HPDE6-E6E7 (cell line): ENCODE measurements at regions not wholly inside any gene's neighbourhood (a gene's known extent, or its start where the extent isn't known, plus 50 kb on each side); places are given as distances from the start of the nearest gene placed in this dataset.

Experiments
- DNase-seq: peaks from one replicate; pipeline ENCODE4 v3.0.0; 2011; ENCODE audit warnings: missing footprints; ENCODE audit errors: extremely low spot score

DNA sequence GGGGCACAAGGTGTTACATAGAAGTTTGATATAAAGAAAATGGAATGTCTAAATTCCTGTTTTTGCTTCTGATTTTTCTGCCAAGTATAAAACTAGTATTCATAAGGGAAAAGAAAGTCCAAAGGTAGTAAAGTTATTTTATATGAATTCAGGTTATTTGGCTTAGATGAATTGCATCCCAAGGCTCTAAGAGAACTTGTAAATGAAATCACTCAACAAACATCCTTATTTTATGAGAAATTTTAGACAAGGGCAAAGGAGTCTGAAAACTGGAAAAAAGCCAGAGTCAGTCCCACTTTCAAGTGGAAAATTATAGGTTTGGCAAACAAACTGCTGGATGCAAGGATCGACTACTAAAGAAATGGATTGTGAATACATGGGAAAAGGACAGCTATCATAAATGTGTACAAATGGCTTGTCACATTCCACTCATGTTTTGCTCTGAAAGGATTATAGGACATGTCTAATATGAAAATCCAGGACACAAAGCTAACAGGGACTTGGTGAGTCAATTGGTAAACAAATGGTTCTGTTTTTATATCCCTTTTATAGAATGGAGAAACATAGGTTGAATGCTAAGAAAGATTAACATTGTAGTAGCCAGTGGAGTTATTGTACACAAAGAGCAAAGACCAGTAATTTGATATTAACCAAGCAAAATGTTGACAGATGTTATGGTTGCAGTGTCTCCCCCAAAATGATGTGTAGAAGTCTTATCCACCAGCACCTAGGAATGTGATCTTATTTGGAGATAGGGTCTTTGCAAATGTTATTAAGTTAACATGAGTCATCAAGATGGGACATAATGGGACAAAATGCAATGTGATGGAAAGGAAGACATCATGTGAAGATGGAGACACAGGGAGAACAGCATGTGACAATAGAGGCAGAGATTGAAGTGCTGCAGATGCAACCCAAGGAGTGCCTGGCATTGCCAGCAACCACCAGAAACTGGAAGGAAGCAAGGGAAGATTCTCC is 495.7 kb downstream of the TLE1 start:
- DNase-seq = no peak

DNA sequence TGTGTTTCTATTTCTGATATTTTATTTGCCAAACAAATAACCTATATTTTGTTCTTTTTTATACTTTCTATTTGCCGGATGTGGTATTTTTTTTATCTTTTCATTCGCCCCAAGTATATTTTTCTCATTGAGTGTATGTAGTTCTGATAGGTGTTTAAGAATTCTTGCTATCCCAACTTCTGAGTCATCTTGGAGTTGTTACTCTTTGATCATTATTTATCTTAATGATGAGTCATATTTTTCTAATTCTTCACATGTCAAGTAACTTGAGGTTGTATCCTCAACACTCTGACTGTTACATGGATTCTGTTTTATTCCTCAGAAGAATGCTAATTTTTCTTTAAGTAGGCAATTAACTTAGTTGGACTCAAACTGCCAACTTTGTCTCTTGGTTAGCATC is 498.1 kb downstream of the TLE1 start:
- DNase-seq = no peak

DNA sequence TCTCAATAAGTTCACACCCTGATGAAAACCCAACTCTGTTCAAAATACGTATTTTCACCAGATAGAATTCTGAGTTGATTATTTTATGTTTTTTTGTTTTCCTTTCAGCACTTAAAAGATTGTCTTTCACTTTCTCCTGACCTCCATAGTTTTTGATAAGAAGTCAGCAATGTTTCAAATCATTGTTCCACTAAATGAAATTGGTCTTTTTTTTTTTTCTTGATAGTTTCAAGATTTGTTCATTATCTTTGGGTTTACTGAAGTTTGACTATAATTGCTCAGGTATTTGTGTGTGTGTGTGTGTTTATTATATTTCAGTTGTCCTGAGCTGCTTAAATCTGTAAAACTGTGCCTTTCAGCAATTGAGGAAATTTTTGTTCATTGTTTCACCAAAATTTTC is 498.7 kb downstream of the TLE1 start:
- DNase-seq = no peak

DNA sequence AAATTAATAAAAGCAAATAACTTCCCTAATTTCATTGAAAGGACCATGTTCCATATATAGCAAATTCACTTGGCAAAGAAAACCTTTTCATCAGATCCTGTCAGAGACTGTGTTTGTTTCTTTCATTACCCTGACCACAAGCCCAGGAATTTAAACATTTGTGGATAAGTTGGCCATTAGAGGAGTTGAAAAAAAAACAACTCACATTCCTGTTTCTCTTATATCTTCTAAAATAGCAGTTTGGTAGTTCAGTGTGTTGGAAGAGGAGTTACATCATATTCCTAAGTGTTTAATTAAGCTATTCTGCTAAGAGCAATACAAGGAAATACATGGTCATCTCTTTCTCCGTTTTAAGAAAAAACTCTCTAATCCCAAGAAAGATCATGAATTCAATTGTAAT is 505.6 kb downstream of the TLE1 start:
- no peak for DNase-seq

DNA sequence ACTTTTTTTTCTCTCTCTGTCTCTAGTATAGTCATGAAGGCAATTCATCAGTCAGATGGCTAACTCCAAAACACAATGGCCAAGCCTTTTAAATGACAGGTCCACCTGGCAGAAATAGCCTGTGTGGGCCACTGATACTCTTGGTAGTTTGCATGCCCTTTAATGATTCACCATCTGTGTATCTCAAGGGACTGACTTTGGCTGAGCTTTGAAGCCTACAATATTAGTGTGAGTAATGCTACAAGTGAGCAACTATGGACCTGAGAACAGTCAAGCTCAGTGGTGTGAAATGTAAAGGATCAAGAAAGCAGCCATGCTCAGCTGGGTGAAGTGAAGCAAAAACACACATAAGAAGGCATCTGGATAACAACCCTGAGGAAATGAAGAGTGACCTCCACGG is 506.9 kb downstream of the TLE1 start:
- no peak for DNase-seq

DNA sequence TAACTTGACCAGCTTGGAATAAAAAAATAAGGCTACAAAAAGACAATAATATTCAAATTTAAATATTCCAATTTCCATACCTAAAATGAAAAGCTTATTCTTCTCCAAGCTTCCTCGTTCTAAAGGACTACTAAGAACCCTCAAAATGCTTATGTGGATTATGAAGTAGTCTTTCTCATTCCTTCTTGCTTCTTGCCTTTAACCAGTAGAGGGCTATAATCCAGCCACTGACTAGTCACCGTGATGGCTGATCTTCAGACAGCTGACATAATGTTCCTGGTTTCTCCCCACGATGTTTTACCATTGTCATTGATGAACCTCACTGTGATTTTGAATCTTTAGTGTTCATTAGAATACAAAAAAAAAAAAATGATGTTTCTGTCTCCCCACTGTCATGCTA is 515.3 kb downstream of the TLE1 start:
- DNase-seq = no peak

DNA sequence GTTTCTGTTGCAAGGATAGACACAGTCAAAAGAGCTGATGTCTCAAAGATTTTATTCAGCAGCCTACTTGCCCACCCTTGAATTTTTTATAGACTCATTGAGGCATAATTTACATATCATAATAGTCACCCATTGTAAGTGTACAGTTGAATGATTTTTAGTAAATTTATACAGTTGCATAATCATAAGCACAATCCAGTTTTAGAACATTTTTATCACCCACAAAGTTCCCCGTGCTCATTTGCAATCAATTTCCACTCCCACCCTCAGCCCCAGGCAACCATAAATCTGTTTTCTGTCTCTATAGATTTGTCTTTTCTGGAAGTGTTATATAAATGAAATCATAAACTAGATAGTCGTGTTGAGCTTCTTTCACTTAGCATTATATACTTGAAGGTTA is 517.7 kb downstream of the TLE1 start:
- DNase-seq = no peak

DNA sequence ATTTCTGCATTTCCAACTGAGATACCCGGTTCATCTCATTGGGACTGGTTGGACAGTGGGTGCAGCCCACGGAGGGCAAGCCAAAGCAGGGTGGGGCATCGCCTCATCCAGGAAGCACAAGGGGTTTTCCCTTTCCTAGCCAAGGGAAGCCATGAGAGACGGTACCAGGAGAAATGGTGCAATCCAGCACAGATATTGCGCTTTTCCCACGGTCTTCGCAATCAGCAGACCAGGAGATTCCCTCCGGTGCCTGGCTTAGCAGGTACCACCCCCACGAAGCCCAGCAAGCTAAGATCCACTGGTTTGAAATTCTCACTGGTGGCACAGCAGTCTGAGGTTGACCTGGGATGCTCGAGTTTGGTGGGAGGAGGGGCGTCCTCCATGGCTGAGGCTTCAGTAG is 527.0 kb downstream of the TLE1 start:
- DNase-seq = no peak

DNA sequence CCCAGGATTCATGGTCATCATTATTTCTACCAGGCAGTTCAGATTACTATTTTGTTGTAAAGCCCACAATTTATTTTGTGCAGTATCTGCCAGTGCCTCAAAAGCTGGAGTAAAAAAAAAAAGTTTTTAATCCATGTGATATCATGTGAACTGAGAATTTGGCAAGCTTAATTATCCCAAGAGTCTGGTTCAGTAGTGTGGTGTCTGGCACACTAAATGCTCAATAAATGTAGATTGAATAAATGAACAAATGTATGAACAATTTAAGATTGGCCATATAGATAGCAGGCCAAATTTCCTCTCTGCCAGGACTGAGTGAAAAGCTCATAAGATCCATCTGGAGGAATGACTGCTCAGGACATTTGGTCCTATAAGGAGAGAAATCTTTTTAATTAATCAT is 533.0 kb downstream of the TLE1 start:
- no peak for DNase-seq

DNA sequence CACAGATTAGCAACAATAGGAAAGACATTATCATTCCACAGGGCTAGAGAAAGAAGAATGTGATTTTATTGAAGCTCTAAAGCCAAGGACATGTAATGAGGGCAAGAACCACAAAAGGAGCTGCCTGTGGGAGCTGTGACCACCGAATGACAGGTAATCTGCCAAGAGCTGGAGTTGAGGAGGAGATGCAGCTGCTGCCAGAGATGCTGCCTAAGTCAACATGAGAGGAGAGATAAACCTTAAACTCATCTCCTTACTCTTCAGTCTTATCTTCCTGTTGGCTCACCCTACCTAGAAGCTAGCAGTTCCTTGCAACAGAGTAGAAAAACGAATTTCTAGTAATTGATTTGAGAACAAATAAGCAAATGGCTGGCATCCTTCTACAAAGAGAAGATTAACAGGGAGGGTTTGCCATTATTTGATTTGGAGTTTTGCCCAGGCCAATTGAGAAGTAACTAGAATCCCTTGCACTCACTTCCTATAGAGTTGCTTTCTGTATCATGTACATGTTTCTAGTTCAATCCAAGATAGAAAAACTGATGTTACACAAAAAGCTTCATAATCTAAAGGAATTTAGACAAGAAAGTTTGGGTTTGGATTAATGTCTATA is 539.2 kb downstream of the TLE1 start:
- DNase-seq = no peak

DNA sequence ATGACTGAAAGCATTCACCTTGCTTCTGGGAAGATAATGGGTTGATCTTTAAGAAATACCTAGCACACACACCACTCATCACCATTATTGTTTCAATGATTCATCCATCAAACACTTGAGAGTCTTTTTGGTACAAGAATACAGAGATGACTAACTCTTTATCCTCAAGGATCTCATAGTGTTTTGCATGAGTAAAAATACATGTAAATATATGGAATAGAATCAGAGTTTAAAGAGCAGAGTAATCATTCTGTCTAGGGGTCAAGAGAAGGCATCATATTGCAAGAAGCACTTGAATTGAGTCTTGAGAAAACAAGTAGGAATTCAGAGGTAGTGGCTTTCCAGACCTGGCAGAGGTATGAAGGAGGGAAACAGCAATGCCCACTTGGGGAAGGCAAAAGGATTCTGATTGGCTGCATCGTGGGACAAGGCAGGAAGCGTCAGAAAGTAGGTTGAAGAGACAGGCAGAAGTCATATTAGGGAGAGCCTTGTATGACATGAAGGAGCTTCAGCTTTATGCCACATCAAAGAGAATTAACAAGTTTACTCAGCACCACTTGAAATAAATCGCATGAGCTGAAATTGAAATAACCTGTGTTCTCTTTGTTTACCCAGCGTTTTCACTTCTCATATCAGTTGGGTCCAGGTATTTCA is 542.5 kb downstream of the TLE1 start:
- peak; percentile 58 for DNase-seq

DNA sequence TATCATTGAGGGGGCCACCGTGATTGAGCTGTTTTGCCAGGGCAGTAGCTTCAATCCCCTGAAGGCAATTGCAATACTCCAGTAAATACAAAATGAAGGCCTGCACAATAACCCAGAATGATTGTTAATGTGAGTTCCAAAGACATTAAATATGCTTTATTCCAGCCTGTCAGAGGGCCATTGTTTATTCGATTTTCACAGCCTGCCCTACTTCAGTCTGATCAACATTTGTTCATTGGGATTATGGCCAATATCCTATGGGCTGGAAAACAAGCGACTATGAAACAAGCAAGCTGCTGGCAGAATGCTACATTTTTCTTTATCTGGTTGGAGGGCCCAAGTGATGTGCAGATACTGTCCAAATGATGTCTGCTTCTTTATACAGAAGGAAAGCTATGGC is 543.1 kb downstream of the TLE1 start:
- DNase-seq = no peak

DNA sequence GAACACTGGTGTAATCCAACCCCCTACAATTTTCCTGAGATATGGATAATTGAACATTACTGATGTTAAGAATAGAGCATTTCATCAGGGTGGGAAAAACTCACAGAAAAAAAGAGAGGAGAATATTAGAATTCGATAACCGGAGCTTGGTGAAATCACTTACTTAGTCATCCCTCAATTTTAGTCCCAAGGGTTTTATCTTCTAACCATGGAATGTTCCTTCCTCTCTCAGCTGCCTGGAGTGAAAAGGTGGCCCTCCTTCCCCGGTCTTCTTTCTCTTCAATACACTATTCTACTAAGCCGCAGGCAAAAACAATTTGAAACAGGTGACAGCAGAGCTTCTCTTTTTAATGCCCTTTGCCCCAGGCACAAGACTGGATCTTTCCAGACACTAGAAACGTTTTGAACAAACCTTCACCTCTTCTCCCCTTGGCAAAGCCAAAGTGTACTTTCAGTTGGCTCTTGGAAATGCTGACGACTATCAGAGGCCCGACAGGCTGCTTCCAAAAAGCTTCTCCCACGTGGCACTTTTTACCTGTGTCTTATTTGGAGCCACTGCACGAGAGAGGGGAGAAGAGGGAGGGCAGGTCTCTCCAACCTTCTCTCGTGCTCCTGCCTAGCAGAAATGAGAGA is 543.9 kb downstream of the TLE1 start:
- DNase-seq = no peak

DNA sequence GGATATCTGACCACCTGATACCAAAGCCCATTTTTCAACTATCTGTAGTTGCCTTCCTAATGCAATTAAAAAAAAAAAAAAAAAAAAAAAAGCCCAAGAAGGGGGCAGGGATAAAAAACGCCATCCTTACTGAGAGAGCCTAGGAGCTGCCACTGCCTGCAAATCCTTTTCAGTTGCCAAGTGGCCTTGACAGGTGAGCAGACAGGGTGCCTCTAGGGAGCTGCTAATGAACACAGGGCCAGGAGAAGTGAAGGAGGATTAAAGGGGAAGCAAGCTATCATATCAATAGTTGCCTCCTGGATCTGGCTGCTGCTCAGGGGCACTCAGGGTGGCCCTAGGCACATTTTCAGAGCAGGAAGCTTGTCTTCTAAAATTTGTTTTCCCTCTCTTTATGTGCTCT is 547.4 kb downstream of the TLE1 start:
- no peak for DNase-seq

DNA sequence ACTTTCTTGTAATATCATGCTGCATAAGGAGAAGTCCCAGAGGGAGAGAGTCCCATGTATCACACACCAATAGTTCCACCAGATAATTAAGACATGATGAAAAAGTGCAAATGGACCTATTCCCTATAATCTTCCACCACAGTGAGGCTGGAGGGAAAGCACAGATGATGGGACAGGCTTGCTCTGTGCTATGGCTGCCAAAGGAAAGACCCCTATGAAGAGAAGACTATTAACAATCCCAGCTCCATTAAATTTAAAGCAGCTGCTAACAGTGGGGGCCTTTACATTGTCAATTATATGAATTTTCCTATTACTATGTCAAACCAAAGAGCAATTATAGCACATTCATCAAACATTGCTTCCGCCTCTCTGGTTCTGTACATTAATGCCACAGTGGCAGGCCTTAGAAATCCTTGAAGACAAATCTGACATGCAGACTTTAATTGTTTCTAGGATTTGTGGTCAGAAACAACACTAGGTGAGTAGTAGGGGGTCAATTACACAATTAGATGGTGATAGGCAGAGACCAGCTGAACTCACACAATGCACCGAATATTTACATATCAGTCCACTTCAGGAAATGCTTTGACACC is 551.3 kb downstream of the TLE1 start:
- no peak for DNase-seq

DNA sequence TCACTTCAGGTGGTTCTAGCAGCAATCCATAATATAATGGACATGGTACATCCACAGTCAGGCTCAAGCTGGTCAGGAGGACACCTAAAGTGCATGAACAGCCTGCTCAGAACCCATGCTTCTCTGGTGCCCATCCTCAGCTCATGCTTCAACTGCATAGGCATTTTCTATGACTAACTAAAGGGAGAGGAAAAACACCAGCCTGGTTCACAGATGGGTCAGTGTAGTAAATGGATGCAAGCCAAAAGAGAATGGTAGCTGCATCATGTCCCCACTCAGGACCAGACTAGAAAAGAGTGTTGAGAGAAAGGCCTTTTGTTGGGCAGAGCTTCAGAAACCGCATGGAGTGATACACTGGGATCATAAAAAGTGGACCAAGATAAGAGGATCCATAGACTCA is 556.6 kb downstream of the TLE1 start:
- no peak for DNase-seq

DNA sequence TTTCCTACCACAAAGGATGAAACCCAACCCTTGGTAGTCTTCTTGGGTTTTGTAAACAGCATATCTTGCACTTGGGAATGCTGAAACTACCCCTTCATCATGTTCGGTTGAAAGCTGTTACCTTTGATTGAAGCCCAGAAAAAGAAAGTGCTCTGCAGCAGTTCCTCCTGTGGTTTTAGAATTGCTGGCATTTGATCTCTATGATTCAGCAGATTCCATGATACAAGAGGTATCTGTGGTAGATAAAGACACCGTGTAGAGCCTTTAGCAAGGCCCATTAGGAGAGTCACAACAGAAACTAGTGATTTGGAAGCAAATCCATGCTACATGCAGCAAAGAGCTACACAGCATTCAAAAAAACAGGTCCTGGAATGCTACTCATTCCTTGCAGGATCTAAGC is 557.0 kb downstream of the TLE1 start:
- no peak for DNase-seq

DNA sequence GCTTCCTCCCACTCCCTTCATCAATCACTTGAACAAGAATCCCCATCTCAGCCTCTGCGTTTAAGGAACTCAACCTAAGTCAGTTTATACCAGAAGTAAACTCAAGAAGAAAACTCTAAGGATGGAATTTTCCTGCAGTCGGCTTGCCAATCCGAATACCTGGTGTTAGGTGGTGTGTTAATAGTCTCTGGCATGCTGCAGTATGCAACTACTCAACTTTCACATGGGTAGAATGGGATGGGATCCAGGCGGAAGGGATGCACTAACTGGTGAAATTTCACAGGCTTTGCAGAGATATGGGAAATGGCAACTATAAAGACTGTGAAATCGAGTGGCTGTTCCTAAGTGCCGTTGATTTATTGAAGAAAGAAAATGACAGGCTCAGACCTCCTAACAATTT is 560.6 kb downstream of the TLE1 start:
- no peak for DNase-seq

DNA sequence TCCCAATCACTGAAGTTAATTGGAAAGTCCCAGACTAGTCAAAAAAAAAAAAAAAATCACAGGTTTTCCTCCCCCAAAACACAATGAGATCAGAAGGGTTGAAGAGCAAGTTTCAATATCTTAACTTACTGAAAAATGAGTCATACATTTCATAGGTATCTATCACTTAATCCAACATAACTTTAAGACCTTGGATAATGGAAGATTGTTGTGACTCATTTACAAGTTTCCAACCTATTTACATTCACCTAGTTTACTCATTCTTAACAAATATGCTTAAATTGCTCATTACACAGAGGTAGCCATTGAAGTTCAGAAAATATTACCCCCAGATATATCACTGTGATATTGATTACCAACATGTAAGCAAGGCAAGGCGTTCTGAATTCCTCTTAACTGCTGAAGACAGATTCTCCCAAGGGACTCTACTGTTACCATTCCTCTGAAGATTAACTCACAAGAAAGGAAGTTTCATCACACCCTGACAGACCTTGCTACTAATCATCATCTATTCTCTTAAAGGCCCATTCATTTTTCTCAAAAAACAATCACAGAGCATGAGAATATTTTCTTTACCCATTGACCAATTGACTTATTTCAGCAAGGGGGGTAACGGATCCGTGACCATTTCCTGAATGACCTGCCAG is 563.8 kb downstream of the TLE1 start:
- DNase-seq = peak; percentile 29

DNA sequence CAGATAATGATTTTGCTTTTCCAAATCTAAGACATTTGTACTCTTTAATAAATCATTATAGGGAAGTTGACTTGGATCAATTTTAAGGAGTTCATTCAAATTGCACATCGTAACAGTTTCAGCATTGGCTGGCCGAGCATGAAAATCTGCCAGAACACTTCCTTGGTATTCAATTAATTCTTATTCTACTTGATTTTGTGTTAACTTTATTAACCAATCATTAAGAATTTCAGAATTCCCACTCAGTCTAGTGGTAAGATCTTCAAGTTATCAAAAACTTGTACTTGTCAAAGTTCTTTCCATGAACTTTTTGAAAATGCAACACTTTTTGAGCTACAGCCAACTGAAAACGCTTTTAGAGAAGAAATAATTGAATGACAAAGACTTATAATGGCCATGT is 565.8 kb downstream of the TLE1 start:
- no peak for DNase-seq

DNA sequence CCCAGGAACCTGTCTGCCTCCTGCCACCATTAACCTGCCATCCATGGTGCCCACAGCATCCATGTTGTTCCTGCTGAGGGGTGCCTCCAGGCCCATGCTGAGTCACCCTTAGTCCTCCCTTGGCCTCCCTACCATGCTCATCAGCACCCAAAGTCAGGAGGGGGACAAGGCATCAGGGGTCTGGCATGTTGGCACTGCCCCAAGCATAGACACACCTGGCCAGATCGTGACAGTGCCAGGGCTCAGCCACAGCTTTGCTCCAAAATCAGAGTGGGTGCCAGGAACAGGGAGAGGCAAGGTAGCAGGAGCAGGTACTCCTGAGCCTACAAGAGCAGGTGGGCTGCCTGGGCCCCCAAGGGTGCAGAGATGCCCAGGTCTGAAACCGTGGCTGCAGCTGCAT is 566.6 kb downstream of the TLE1 start:
- DNase-seq = no peak

DNA sequence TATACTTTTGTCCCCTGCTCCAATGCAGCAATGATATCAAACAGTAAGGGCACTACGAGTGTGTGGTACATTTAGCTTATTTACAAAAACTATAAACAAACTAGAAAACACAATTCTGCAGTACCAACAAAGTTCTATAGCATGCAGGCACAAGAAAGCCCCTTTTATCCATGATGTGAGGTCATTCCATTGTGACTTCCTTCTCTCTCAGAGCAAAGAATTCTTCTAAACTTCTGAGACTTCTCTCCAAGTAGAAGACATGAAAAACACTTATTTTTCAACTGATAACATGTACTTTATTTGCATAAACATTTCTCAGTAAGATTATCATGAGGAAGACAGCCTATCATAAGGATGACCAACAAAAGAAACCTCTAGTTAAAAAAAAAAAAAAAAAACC is 569.8 kb downstream of the TLE1 start:
- DNase-seq = no peak
